GM12878 (cell line): ENCODE measurements at regions not wholly inside any gene's neighbourhood (a gene's known extent, or its start where the extent isn't known, plus 50 kb on each side); places are given as distances from the start of the nearest gene placed in this dataset.
A peak's percentile ranks its signal among the peaks of the same experiment; 100 is the strongest.

Experiments used
- ATAC-seq: fragments of 200-7000 bp; cut with Tn5 transposase; 3 replicates; pipeline ENCODE4 v1.9.1; 2020; ENCODE audit warnings: mild to moderate bottlenecking, moderate library complexity
- BruUV-seq: library from RNA; stranded (reverse); fragments of 400-500 nt; replicated peaks from 2 replicates; lab custom pipeline; 2021; lab: Mats Ljungman, UMichigan
- CTCF ChIA-PET: fragments of 300-600 bp; sonication (Branson Sonifier 250); formaldehyde crosslinking; extraction: SDS; loops from one replicate; lab custom pipeline; 2021; ENCODE audit warnings: inconsistent platforms; lab: Yijun Ruan, JAX
- POLR2A ChIA-PET: fragments of 350-600 bp; formaldehyde crosslinking; extraction: SDS; loops from one replicate; lab custom pipeline; 2021; ENCODE audit warnings: inconsistent platforms; lab: Charles Lee
- RAD21 ChIA-PET: fragments of 300-600 bp; sonication (Branson Sonifier 250); formaldehyde crosslinking; loops from one replicate; lab custom pipeline; 2023; ENCODE audit warnings: antibody characterized with exemption; ENCODE audit not compliant: unreplicated experiment; lab: Charles Lee
- SMC1A ChIA-PET: fragments of 300-600 bp; sonication (Branson Sonifier 250); formaldehyde crosslinking; loops from one replicate; lab custom pipeline; 2023; ENCODE audit not compliant: unreplicated experiment, uncharacterized antibody; lab: Charles Lee
- DNase-seq: peaks from one replicate; pipeline ENCODE4 v3.0.0-alpha.2; 2011; ENCODE audit warnings: low read depth, low spot score
- FAIRE-seq: peaks from 3 replicates; lab custom pipeline; 2011; peaks lifted over from hg19 to GRCh38; lab: Jason Lieb, UNC
- H2AFZ ChIP-seq: 2 replicates; pipeline ENCODE4 v1.6.0; 2011; ENCODE audit warnings: low read depth, low read length, control low read depth; ENCODE audit not compliant: control insufficient read depth
- H3K27ac ChIP-seq: 2 replicates; pipeline ENCODE4 v1.5.1; 2011; ENCODE audit warnings: control low read depth; ENCODE audit not compliant: control insufficient read depth, insufficient read depth
- H3K27me3 ChIP-seq, 2 experiments: replicated peaks in 1 of 2; 2 replicates each; pipeline versions ENCODE4 v1.6.0 to v1.6.1; 2011; ENCODE audit warnings: low read length in 1 of 2; ENCODE audit not compliant: control insufficient read depth in 2 of 2, insufficient read depth in 2 of 2
- H3K36me3 ChIP-seq, 2 experiments: 2 replicates each; pipeline ENCODE4 v1.5.1; 2011; ENCODE audit warnings: low read length in 1 of 2; ENCODE audit not compliant: control insufficient read depth in 2 of 2, insufficient read depth in 2 of 2
- H3K4me1 ChIP-seq: 2 replicates; pipeline ENCODE4 v1.6.1; 2011; ENCODE audit warnings: mild to moderate bottlenecking, low read length, moderate library complexity, mixed read lengths; ENCODE audit not compliant: control insufficient read depth, insufficient read depth
- H3K4me2 ChIP-seq: 2 replicates; pipeline ENCODE4 v1.6.0; 2011; ENCODE audit warnings: control low read depth; ENCODE audit not compliant: control insufficient read depth, insufficient read depth
- H3K4me3 ChIP-seq: fragments of 200-600 bp; sonication (generic); 2 replicates; pipeline ENCODE4 v1.5.1; 2016
- H3K79me2 ChIP-seq: 2 replicates; pipeline ENCODE4 v1.6.0; 2011; ENCODE audit warnings: low read length; ENCODE audit not compliant: control insufficient read depth, insufficient read depth
- H3K9ac ChIP-seq: 2 replicates; pipeline ENCODE4 v1.8.0; 2011; ENCODE audit warnings: low read length, control low read depth, mixed read lengths; ENCODE audit not compliant: control insufficient read depth, insufficient read depth
- H3K9me3 ChIP-seq: replicated peaks from 3 replicates; pipeline ENCODE4 v1.5.1; 2011; ENCODE audit warnings: mild to moderate bottlenecking, low read length; ENCODE audit not compliant: control insufficient read depth, insufficient read depth
- H4K20me1 ChIP-seq: 2 replicates; pipeline ENCODE4 v1.6.0; 2011; ENCODE audit not compliant: control insufficient read depth, insufficient read depth
- ATF2 ChIP-seq: IDR thresholded peaks from 2 replicates; pipeline ENCODE4 v1.6.1; 2012; ENCODE audit warnings: low read length, inconsistent platforms
- BCL3 ChIP-seq: IDR thresholded peaks from 2 replicates; pipeline ENCODE4 v1.6.1; 2011; ENCODE audit warnings: borderline replicate concordance, low read depth, mild to moderate bottlenecking, moderate library complexity, low read length; ENCODE audit not compliant: insufficient read depth, poor library complexity, severe bottlenecking
- FOXM1 ChIP-seq: IDR thresholded peaks from 2 replicates; pipeline ENCODE4 v1.6.1; 2012; ENCODE audit warnings: low read depth, mild to moderate bottlenecking, inconsistent platforms, low read length, moderate library complexity
- RAD21 ChIP-seq: IDR thresholded peaks from 2 replicates; pipeline ENCODE4 v1.6.1; 2011; ENCODE audit warnings: mild to moderate bottlenecking, low read depth, low read length, moderate library complexity; ENCODE audit not compliant: insufficient read depth
- RBBP5 ChIP-seq: fragments of 200-600 bp; sonication (generic); conservative IDR thresholded peaks from 2 replicates; pipeline ENCODE4 v1.6.1; 2016
- SMARCA5 ChIP-seq: fragments of 450-650 bp; IDR thresholded peaks from 2 replicates; pipeline ENCODE4 v1.6.1; 2017; ENCODE audit warnings: mild to moderate bottlenecking
- YY1 ChIP-seq: IDR thresholded peaks from 2 replicates; pipeline ENCODE4 v1.6.1; 2011; ENCODE audit warnings: low read depth, mild to moderate bottlenecking, low read length
- WGBS: methylation state at CpG from one replicate; pipeline ENCODE4 v1.1.6; 2016; ENCODE audit warnings: low lambda C conversion rate; ENCODE audit not compliant: insufficient replicate concordance, insufficient coverage; ENCODE audit errors: missing lambda C conversion rate; 5-methylcytosine and 5-hydroxymethylcytosine counted together
- in situ Hi-C: fragments of 300-500 bp; cut with MboI; formaldehyde crosslinking; loops from 9 replicates; pipeline ENCODE4 v1.14.3; 2018; ENCODE audit warnings: mixed read lengths
- intact Hi-C: fragments of 100-400 bp; cut with micrococcal nuclease; formaldehyde crosslinking; loops from one replicate; pipeline ENCODE4 v1.14.2; 2022; ENCODE audit not compliant: unreplicated experiment
- TF ChIP-seq, protein P1 (sequence below): IDR thresholded peaks from 2 replicates; pipeline ENCODE4 v1.6.1; 2011; ENCODE audit warnings: low read depth, low read length, improper control_type of control experiment, borderline replicate concordance
- TF ChIP-seq, protein P2 (sequence below): IDR thresholded peaks from 2 replicates; pipeline ENCODE4 v1.6.1; 2011; ENCODE audit warnings: borderline replicate concordance, low read depth, mild to moderate bottlenecking, moderate library complexity, mixed read lengths, low read length; ENCODE audit not compliant: insufficient read depth; ENCODE audit errors: extremely low read length
- TF ChIP-seq, protein P3 (sequence below): fragments of 450-650 bp; IDR thresholded peaks from 2 replicates; pipeline ENCODE4 v1.6.1; 2017; ENCODE audit warnings: mild to moderate bottlenecking

GRCh38 chr1:24987875-24988557 is 57.9 kb upstream of the RUNX3 start (continued):
- TF ChIP-seq, protein P1, sequence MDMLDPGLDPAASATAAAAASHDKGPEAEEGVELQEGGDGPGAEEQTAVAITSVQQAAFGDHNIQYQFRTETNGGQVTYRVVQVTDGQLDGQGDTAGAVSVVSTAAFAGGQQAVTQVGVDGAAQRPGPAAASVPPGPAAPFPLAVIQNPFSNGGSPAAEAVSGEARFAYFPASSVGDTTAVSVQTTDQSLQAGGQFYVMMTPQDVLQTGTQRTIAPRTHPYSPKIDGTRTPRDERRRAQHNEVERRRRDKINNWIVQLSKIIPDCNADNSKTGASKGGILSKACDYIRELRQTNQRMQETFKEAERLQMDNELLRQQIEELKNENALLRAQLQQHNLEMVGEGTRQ: peak; percentile 84
- TF ChIP-seq YY1 (peak; percentile 58; the same call in 1 of the 2 replicates), RBBP5 (no peak), RAD21 (0 out of 2 replicates have a peak, but pooled peaks have one; percentile 5), FOXM1 (no peak), SMARCA5 (peak; percentile 66; the same call in 1 of the 2 replicates), ATF2 (no peak)
- TF ChIP-seq, protein P2, sequence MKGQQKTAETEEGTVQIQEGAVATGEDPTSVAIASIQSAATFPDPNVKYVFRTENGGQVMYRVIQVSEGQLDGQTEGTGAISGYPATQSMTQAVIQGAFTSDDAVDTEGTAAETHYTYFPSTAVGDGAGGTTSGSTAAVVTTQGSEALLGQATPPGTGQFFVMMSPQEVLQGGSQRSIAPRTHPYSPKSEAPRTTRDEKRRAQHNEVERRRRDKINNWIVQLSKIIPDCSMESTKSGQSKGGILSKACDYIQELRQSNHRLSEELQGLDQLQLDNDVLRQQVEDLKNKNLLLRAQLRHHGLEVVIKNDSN: peak; percentile 79

DNA sequence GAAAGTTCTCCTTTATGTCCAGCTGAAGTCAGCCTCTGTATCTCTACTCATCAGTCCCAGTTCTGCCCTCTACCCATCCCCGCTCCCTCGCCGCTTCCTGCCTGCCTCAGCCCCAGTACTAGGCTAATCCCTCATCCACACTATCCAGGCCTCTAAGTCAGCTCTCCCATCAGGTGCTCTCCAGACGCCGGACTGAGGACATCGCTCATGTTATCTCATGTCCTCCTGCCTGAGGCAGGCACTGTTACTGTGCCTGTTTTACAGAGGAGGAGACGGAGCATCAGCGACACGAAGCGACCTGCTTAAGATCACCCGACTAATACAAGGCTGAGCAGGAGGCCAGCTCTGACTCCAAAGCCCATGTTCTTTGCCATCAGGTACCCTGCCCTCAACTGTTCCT is 57.3 kb upstream of the RUNX3 start:
- Histone ChIP-seq H4K20me1 (no peaks in the 10 kb centered on the region), H3K4me1 (peaks cover 12% of the 10 kb centered on the region), H3K4me3 (no peak overlapping the region), H3K36me3 (no peaks in the 10 kb centered on the region), H3K27ac (no peak overlapping the region), H3K79me2 (no peaks in the 10 kb centered on the region), H2AFZ (no peak overlapping the region; the same call in 1 of the 2 replicates), H3K9me3 (peaks cover 5% of the 10 kb centered on the region; the same call in 1 of the 3 replicates), H3K4me2 (no peak overlapping the region), H3K27me3 (no peaks in the 10 kb centered on the region), H3K9ac (no peak overlapping the region)
- DNase-seq: no peak
- ChIA-PET SMC1A (interaction anchor here (0.6 to 4.6 kb wide), 12 partner anchors 15 to 867 kb away, joined by 3 to 28 read pairs (median 5); partner anchors contain the start of gene RUNX3), RAD21 (interaction anchor here (0.9 to 2.1 kb wide), 8 partner anchors 8 to 32 kb away, joined by 3 to 11 read pairs (median 4); no protein-coding TSS in a partner anchor), POLR2A (interaction anchor here (0.9 to 1.5 kb wide), 5 partner anchors 9 to 35 kb away, joined by 3 to 11 read pairs (median 4); no protein-coding TSS in a partner anchor), CTCF (interaction anchor here (0.7 to 2.8 kb wide), 7 partner anchors 13 to 53 kb away, joined by 3 to 12 read pairs (median 4); no protein-coding TSS in a partner anchor)
- intact Hi-C loops: no loop called here
- FAIRE-seq: no peak
- no TSS peak for BruUV-seq
- 96% methylated on average over 11 of the region's 11 CpGs for WGBS
- ATAC-seq: no peak
- TF ChIP-seq BCL3: peak; percentile 66
- TF ChIP-seq, protein P3, sequence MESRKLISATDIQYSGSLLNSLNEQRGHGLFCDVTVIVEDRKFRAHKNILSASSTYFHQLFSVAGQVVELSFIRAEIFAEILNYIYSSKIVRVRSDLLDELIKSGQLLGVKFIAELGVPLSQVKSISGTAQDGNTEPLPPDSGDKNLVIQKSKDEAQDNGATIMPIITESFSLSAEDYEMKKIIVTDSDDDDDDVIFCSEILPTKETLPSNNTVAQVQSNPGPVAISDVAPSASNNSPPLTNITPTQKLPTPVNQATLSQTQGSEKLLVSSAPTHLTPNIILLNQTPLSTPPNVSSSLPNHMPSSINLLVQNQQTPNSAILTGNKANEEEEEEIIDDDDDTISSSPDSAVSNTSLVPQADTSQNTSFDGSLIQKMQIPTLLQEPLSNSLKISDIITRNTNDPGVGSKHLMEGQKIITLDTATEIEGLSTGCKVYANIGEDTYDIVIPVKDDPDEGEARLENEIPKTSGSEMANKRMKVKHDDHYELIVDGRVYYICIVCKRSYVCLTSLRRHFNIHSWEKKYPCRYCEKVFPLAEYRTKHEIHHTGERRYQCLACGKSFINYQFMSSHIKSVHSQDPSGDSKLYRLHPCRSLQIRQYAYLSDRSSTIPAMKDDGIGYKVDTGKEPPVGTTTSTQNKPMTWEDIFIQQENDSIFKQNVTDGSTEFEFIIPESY: no peak
- TF ChIP-seq, all 136 proteins: peak for 1
- in situ Hi-C loops: no loop called here
